Astrocyte of the cerebellum (primary cell): ENCODE measurements at regions not wholly inside any gene's neighbourhood (a gene's known extent, or its start where the extent isn't known, plus 50 kb on each side); places are given as distances from the start of the nearest gene placed in this dataset.

Experiments
- DNase-seq: peaks from one replicate; pipeline ENCODE4 v3.0.0-alpha.2; 2011; ENCODE audit warnings: low read depth
- H3K4me3 ChIP-seq: 2 replicates; pipeline ENCODE4 v1.5.1; 2011; ENCODE audit warnings: mild to moderate bottlenecking, low read depth, low read length, moderate library complexity
- CTCF ChIP-seq: IDR thresholded peaks from 2 replicates; pipeline ENCODE4 v1.5.1; 2012; ENCODE audit warnings: low read length, low read depth, moderate library complexity, mild to moderate bottlenecking; ENCODE audit errors: missing control alignments
- in situ Hi-C: cut with HindIII; loops from 2 replicates; pipeline ENCODE4 v1.10.0; 2017; ENCODE audit warnings: low sequenced_read_pairs

GRCh38 chr4:38495446-38495845 is 168.6 kb upstream of the KLF3 start:
- no peak for DNase-seq
- in situ Hi-C loops = no loop called here
- no peak for TF ChIP-seq CTCF
- H3K4me3 ChIP-seq = no peak overlapping the region

- no peak overlapping the region for H3K4me3 ChIP-seq
- TF ChIP-seq CTCF = no peak
- no peak for DNase-seq
- in situ Hi-C loops = no loop called here
Measured at GRCh38 chr4:38497121-38497520, 166.9 kb upstream of the KLF3 start.

- no peak overlapping the region for H3K4me3 ChIP-seq
Measured at GRCh38 chr4:38499101-38499500, 164.9 kb upstream of the KLF3 start.

GRCh38 chr4:38500433-38500832 is 163.6 kb upstream of the KLF3 start:
- no peak overlapping the region for H3K4me3 ChIP-seq
- in situ Hi-C loops = no loop called here
- DNase-seq = no peak
- no peak for TF ChIP-seq CTCF

More at GRCh38 chr4:38499101-38499500, 164.9 kb upstream of the KLF3 start:
- in situ Hi-C loops = no loop called here
- no peak for DNase-seq
- TF ChIP-seq CTCF = no peak

- in situ Hi-C loops = no loop called here
- DNase-seq = no peak
- no peak for TF ChIP-seq CTCF
- H3K4me3 ChIP-seq = no peak overlapping the region
Measured at GRCh38 chr4:38501698-38502097, 162.3 kb upstream of the KLF3 start.

GRCh38 chr4:38503689-38504395 is 160.2 kb upstream of the KLF3 start:
- no peak for TF ChIP-seq CTCF
- DNase-seq = no peak
- H3K4me3 ChIP-seq = no peak overlapping the region
- in situ Hi-C loops = no loop called here
